ENCODE measurements at regions not wholly inside any gene's neighbourhood (a gene's known extent, or its start where the extent isn't known, plus 50 kb on each side); places are given as distances from the start of the nearest gene placed in this dataset.

- no peaks in the 10 kb centered on the region for H3K9me3 ChIP-seq (ENCODE audit: low read depth)
- H3K4me1 ChIP-seq, result peaks cover 15% of the 10 kb centered on the region
- no peak overlapping the region for H3K4me3 ChIP-seq
- no peak overlapping the region for H3K4me2 ChIP-seq
- no peak overlapping the region for H3K4me3 Mint-ChIP-seq
- no peaks in the 10 kb centered on the region for H4K20me1 ChIP-seq (ENCODE audit: low read depth)
- no peak overlapping the region for H2AFZ ChIP-seq (replicated peaks)
- no peaks in the 10 kb centered on the region for H3K36me3 Mint-ChIP-seq
- no peak for DNase-seq (ENCODE audit: low spot score)
- TF ChIP-seq EZH2phosphoT487 (IDR thresholded peaks at IDR 0.05), result no peak
- TF ChIP-seq EZH2 (IDR thresholded peaks at IDR 0.05), result no peak
- TF ChIP-seq, protein P1, sequence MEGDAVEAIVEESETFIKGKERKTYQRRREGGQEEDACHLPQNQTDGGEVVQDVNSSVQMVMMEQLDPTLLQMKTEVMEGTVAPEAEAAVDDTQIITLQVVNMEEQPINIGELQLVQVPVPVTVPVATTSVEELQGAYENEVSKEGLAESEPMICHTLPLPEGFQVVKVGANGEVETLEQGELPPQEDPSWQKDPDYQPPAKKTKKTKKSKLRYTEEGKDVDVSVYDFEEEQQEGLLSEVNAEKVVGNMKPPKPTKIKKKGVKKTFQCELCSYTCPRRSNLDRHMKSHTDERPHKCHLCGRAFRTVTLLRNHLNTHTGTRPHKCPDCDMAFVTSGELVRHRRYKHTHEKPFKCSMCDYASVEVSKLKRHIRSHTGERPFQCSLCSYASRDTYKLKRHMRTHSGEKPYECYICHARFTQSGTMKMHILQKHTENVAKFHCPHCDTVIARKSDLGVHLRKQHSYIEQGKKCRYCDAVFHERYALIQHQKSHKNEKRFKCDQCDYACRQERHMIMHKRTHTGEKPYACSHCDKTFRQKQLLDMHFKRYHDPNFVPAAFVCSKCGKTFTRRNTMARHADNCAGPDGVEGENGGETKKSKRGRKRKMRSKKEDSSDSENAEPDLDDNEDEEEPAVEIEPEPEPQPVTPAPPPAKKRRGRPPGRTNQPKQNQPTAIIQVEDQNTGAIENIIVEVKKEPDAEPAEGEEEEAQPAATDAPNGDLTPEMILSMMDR (IDR thresholded peaks at IDR 0.05), result no peak
- no peaks in the 10 kb centered on the region for H3K79me2 ChIP-seq (ENCODE audit: low read depth)
- H3K4me1 Mint-ChIP-seq, result peaks cover 9% of the 10 kb centered on the region
- H3K27ac ChIP-seq, result no peak overlapping the region
- no peaks in the 10 kb centered on the region for H3F3A ChIP-seq (ENCODE audit: low read depth)
- H3K36me3 ChIP-seq, result no peaks in the 10 kb centered on the region
- H3K9me3 Mint-ChIP-seq, result peaks cover 3% of the 10 kb centered on the region
- no peak overlapping the region for H3K9ac ChIP-seq
- H3K27me3 ChIP-seq, result no peaks in the 10 kb centered on the region
- no peak overlapping the region for H3K27ac Mint-ChIP-seq
- H3K27me3 Mint-ChIP-seq (ENCODE audit: insufficient read depth, low read depth), result no peaks in the 10 kb centered on the region
Measured at GRCh38 chr15:91380114-91380513, 280.1 kb downstream of the SV2B start.

DNA sequence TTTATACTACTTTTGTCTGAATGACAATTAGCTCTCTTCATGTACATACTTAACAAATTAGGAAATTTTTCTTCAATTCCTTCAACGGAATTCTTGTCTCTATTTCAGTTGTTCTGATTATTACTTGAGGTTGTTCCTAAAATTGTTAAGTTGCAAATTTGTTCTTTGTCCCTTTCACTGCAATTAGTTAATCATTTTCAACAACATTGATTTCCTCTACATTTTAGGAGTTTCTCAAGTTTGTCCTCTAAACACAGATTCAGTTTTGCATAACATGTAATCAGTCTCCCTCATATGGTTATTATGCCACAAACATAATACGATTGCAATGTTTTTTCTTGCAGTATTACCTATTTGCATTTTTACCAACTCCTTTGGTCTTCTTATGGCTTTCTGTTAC, 283.5 kb downstream of the SV2B start:
- DNase-seq (ENCODE audit: low spot score), result no peak
- Mint-ChIP-seq H3K9me3 (peaks cover 3% of the 10 kb centered on the region), H3K36me3 (no peaks in the 10 kb centered on the region), H3K27me3 (ENCODE audit: insufficient read depth, low read depth) (no peaks in the 10 kb centered on the region), H3K4me1 (peaks cover 17% of the 10 kb centered on the region), H3K4me3 (no peak overlapping the region), H3K27ac (no peak overlapping the region)
- H4K20me1 ChIP-seq (ENCODE audit: low read depth), result no peaks in the 10 kb centered on the region
- no peaks in the 10 kb centered on the region for H3K36me3 ChIP-seq
- H3K4me1 ChIP-seq, result no peaks in the 10 kb centered on the region
- H3F3A ChIP-seq (ENCODE audit: low read depth), result no peaks in the 10 kb centered on the region
- no peak for TF ChIP-seq EZH2 (IDR thresholded peaks at IDR 0.05)
- TF ChIP-seq, protein P1 (IDR thresholded peaks at IDR 0.05), result no peak
- TF ChIP-seq EZH2phosphoT487 (IDR thresholded peaks at IDR 0.05), result no peak
- no peak overlapping the region for H3K4me3 ChIP-seq
- no peaks in the 10 kb centered on the region for H3K79me2 ChIP-seq (ENCODE audit: low read depth)
- H3K9ac ChIP-seq, result no peak overlapping the region
- H3K4me2 ChIP-seq, result no peak overlapping the region
- H3K27me3 ChIP-seq, result no peaks in the 10 kb centered on the region
- no peak overlapping the region for H3K27ac ChIP-seq
- no peaks in the 10 kb centered on the region for H3K9me3 ChIP-seq (ENCODE audit: low read depth)
- H2AFZ ChIP-seq (replicated peaks), result no peak overlapping the region

DNA sequence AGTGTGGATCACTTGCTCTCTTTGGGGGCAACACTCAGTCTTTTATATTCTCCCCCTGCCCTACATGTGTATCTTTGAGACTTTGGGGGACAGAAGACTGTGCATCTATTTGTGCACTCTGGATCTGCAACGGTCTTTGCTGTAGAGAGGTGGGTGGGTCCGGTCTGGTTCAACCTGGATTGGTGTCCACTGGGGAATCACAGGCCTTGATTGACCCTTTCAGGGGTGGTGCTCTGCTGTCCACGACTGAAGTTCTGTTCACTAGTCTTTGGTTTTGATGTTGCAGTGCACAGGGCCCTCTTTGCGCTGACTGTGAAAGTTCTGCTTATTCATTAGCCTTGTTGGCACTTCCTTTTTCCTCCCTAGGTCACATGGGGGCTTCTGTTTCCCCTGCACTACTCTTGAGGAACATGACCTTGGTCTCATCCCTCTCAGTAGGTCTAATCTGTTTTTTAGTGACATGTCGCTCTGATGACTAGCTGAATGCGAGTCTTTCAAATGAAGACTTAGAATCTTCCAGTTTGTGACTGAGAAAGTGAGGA, 284.2 kb downstream of the SV2B start:
- Histone ChIP-seq H3K4me1 (no peaks in the 10 kb centered on the region), H3K27ac (no peak overlapping the region), H3K79me2 (ENCODE audit: low read depth) (no peaks in the 10 kb centered on the region), H3K9me3 (ENCODE audit: low read depth) (no peaks in the 10 kb centered on the region), H3K36me3 (no peaks in the 10 kb centered on the region), H3K27me3 (no peaks in the 10 kb centered on the region), H2AFZ (replicated peaks) (no peak overlapping the region), H3K4me2 (no peak overlapping the region), H3K4me3 (no peak overlapping the region), H3F3A (ENCODE audit: low read depth) (no peaks in the 10 kb centered on the region), H3K9ac (no peak overlapping the region), H4K20me1 (ENCODE audit: low read depth) (no peaks in the 10 kb centered on the region)
- no peaks in the 10 kb centered on the region for H3K36me3 Mint-ChIP-seq
- no peak for DNase-seq (ENCODE audit: low spot score)
- no peak overlapping the region for H3K4me3 Mint-ChIP-seq
- H3K4me1 Mint-ChIP-seq, result peaks cover 17% of the 10 kb centered on the region
- TF ChIP-seq EZH2 (IDR thresholded peaks at IDR 0.05) (no peak), EZH2phosphoT487 (IDR thresholded peaks at IDR 0.05) (no peak)
- TF ChIP-seq, protein P1 (IDR thresholded peaks at IDR 0.05), result no peak
- no peak overlapping the region for H3K27ac Mint-ChIP-seq
- H3K9me3 Mint-ChIP-seq, result peaks cover 6% of the 10 kb centered on the region
- no peaks in the 10 kb centered on the region for H3K27me3 Mint-ChIP-seq (ENCODE audit: insufficient read depth, low read depth)

Data from neural progenitor cell (in vitro differentiated cells).